ENCODE measurements at regions not wholly inside any gene's neighbourhood (a gene's known extent, or its start where the extent isn't known, plus 50 kb on each side); places are given as distances from the start of the nearest gene placed in this dataset.

DNA sequence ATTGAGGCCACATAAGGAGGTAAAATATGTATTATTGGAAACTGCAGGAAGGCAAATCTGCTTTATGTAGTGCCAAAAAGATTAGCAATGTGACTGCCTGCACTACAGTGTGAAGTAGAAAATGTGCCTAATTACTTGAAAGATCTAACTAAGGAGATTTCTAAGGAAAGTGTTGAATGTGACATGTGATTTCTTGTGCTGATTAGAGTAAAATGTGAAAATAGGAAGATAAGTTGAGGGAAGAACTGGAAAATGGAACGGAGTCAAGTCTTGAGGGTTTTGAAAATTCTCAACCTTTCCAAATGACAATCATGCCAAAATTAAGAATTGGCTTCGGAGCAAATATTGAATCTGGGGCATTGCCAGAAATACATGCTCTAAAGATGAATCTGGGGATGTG is 209.5 kb upstream of the SPOCK3 start:
- TF ChIP-seq POLR2AphosphoS5 (IDR thresholded peaks at IDR 0.05; ENCODE audit: borderline replicate concordance, low read depth, low read length) (no peak), EZH2 (IDR thresholded peaks at IDR 0.05) (no peak)
